GM23338 (cell line): ENCODE measurements at regions not wholly inside any gene's neighbourhood (a gene's known extent, or its start where the extent isn't known, plus 50 kb on each side); places are given as distances from the start of the nearest gene placed in this dataset. TPM values are rescaled to one million over a fixed set of nuclear protein-coding genes. Genes with fewer than 3 reads are reported as not detected.

ENCODE experiments used
- small RNA-seq: library from RNA; depleted of rRNA; stranded (forward); fragments of <200 nt; gene quantifications from one replicate; pipeline ENCODE3, GENCODE V24; 2014; ENCODE audit warnings: low replicate concordance

Small RNAs in the stretch of these regions (small RNA-seq; reads per million reads assigned to genes)
- gene RNU1-23P, result not detected
